Upper lobe of right lung (tissue), 1 donor: ENCODE measurements at regions not wholly inside any gene's neighbourhood (a gene's known extent, or its start where the extent isn't known, plus 50 kb on each side); places are given as distances from the start of the nearest gene placed in this dataset.

Experiments
- ATAC-seq: fragments of 200-7000 bp; cut with Tn5 transposase; one replicate; pipeline ENCODE4 v1.9.1; 2020; ENCODE audit warnings: mild to moderate bottlenecking, moderate library complexity
- DNase-seq: peaks from one replicate; pipeline ENCODE4 v3.0.0-alpha.2; 2020
- H3K27ac ChIP-seq: fragments of 200-600 bp; one replicate; pipeline ENCODE4 v1.8.0; 2022
- H3K27me3 ChIP-seq: fragments of 200-600 bp; one replicate; pipeline ENCODE4 v1.8.0; 2022; ENCODE audit warnings: mild to moderate bottlenecking
- H3K36me3 ChIP-seq: fragments of 200-600 bp; one replicate; pipeline ENCODE4 v1.8.0; 2022
- H3K4me1 ChIP-seq: fragments of 200-600 bp; one replicate; pipeline ENCODE4 v1.8.0; 2022
- H3K4me3 ChIP-seq: fragments of 200-600 bp; one replicate; pipeline ENCODE4 v1.8.0; 2022; ENCODE audit warnings: mild to moderate bottlenecking
- H3K9me3 ChIP-seq: fragments of 200-600 bp; one replicate; pipeline ENCODE4 v1.8.0; 2022
- intact Hi-C: fragments of 100-400 bp; cut with DNase I; formaldehyde crosslinking; loops from one replicate; pipeline ENCODE4 v1.11.0; 2022
- TF ChIP-seq, protein P1 (sequence below): fragments of 200-600 bp; IDR thresholded peaks from one replicate; pipeline ENCODE4 v1.8.0; 2022; ENCODE audit warnings: antibody characterized with exemption
- donor health status: DM: no; HTN: yes; CAD: no; lungs with severe emphysema.

DNA sequence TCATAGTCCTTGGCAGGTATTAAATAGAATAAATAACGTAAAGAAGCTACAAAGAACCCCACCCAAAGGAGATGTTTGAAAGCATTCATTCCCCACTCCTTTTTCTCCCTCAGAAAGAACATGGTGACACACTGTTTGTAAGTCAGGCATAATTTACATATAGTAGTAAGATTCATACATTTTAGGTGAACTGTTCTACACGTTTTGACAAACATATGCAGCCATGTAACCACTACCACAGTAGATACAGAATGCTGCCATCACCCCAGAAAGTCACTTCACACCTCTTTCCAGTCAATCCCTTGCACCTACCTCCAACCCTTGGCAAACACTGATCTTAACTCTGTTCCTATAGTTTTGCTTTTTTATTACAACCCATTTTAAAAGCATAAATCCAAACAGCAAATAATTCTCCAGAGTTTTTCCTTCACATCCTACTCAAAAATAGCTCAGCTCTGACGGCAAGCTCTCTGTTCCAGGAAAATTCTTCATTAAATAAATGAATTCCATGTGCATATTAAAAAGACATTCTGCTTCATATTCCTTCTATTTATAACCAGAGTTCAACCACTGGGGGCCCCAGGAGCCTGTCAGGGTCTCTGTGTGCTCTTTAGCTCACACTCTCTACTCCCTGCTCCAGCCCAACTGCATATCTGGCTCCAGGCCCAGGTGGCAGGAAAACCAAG, 258.8 kb downstream of the PLPP3 start:
- ATAC-seq, result no peak

DNA sequence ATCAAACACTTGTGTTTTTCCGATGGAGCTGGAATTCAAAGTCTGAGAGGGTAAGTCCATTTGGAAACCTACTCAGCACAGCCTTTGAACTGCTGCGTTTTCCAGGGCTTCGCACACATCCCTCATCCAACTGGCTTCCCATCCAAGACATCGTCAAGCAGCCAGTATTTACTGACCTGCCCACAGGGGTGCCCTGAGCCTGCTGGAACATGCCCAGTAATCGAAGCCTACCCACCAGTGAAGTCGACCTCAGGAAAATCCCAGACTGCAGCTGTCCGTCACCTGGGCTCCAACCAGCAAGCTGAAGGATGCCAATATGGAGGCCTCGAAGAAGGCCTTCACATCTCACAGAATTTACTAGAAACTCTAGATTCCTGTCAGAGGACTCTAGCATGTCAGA, 261.6 kb downstream of the PLPP3 start:
- Histone ChIP-seq H3K27me3 (no peaks in the 10 kb centered on the region), H3K4me3 (no peak overlapping the region), H3K27ac (no peak overlapping the region), H3K4me1 (no peaks in the 10 kb centered on the region), H3K9me3 (peaks cover 6% of the 10 kb centered on the region), H3K36me3 (no peaks in the 10 kb centered on the region)
- TF ChIP-seq, protein P1, sequence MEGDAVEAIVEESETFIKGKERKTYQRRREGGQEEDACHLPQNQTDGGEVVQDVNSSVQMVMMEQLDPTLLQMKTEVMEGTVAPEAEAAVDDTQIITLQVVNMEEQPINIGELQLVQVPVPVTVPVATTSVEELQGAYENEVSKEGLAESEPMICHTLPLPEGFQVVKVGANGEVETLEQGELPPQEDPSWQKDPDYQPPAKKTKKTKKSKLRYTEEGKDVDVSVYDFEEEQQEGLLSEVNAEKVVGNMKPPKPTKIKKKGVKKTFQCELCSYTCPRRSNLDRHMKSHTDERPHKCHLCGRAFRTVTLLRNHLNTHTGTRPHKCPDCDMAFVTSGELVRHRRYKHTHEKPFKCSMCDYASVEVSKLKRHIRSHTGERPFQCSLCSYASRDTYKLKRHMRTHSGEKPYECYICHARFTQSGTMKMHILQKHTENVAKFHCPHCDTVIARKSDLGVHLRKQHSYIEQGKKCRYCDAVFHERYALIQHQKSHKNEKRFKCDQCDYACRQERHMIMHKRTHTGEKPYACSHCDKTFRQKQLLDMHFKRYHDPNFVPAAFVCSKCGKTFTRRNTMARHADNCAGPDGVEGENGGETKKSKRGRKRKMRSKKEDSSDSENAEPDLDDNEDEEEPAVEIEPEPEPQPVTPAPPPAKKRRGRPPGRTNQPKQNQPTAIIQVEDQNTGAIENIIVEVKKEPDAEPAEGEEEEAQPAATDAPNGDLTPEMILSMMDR, result no peak
- ATAC-seq (no peak), DNase-seq (no peak)
- intact Hi-C loops, result no loop called here

More for the DNA sequence above, 258.8 kb downstream of the PLPP3 start:
- H3K9me3 ChIP-seq, result no peaks in the 10 kb centered on the region
- H3K4me1 ChIP-seq, result no peaks in the 10 kb centered on the region
- no peak overlapping the region for H3K4me3 ChIP-seq
- intact Hi-C loops, result no loop called here
- no peak overlapping the region for H3K27ac ChIP-seq
- TF ChIP-seq, protein P1, result no peak
- no peaks in the 10 kb centered on the region for H3K27me3 ChIP-seq
- no peak for DNase-seq
- H3K36me3 ChIP-seq, result no peaks in the 10 kb centered on the region

DNA sequence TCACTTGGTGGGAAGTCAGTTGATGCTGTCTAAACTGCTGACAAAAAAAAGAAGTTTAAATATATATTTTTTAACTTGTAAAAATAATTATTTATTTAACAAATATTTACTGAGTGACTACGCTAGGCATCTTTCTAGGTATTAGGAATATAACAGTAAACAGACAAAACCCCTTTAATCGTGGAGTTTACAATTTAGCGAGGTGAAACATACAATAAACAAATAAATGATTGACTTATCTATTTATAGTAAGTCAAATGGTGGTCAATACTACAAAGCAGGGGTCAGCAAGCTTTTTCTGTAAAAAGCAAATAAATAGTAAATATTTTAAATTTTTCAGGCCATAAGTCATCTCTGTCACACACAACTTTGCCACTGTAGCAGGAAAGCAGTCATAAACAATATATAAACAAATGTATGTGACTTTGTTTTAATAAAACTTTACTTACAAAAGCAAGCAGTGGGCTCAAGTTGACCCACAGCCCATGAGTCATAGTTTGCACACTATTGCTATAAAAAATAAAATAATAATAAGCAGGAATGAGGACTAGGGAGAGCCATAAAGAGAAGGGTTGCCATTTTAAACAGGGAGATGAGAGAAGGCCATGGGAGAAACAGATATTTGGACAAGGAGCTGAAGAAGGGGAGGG, 263.9 kb downstream of the PLPP3 start:
- Histone ChIP-seq H3K27me3 (no peaks in the 10 kb centered on the region), H3K27ac (no peak overlapping the region), H3K36me3 (no peaks in the 10 kb centered on the region), H3K4me3 (no peak overlapping the region), H3K4me1 (no peaks in the 10 kb centered on the region), H3K9me3 (peaks cover 6% of the 10 kb centered on the region)
- ATAC-seq, result no peak
- TF ChIP-seq, protein P1, result no peak
- intact Hi-C loops, result no loop called here
- DNase-seq, result no peak

DNA sequence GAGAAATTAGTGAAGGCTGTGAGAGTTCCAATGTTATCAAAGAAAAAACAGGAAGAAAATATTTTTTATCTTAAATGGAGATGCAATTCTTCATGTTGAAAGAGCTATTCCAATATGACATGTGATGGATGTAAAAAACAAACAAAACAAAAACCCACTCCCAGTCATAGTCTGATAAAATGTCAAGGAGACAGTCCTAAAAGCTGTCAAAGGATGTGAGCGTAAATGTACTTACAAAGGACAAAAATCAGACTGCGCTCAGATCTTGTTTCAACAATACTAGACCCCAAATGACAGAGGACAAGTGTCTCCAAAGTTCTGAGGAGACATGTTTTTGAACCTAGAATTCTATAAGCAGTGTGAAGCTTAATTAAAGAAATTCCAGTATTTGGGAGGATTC, 265.8 kb downstream of the PLPP3 start:
- TF ChIP-seq, protein P1, result no peak
- ATAC-seq, result no peak
- intact Hi-C loops, result no loop called here

DNA sequence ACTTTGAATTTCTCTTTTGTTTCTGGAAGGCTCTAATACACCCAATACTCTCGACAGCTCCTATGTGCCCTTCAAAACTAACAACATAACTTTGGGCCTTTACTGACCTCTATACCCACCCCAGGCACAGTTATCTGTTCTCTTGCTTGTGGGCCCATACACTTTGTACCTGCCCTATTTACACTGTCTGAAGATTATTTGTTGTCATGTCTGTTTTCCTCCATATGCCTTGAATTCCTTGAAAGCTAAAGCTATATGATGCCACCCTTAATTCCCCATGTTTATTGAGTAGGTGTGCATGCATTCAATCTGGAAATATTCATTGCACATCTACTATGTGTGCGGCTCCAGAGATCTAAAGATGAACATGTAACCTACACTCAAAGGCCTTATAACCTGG, 267.6 kb downstream of the PLPP3 start:
- Histone ChIP-seq H3K4me3 (no peak overlapping the region), H3K27me3 (no peaks in the 10 kb centered on the region), H3K36me3 (no peaks in the 10 kb centered on the region), H3K9me3 (peaks cover 6% of the 10 kb centered on the region), H3K27ac (no peak overlapping the region), H3K4me1 (peaks cover 5% of the 10 kb centered on the region)
- ATAC-seq (no peak), DNase-seq (no peak)
- intact Hi-C loops, result no loop called here
- TF ChIP-seq, protein P1, result no peak

More for the DNA sequence above, 265.8 kb downstream of the PLPP3 start:
- Histone ChIP-seq H3K9me3 (peaks cover 6% of the 10 kb centered on the region), H3K36me3 (no peaks in the 10 kb centered on the region), H3K4me1 (peaks cover 5% of the 10 kb centered on the region), H3K27ac (no peak overlapping the region), H3K4me3 (no peak overlapping the region), H3K27me3 (no peaks in the 10 kb centered on the region)
- DNase-seq, result no peak
